Gastroesophageal sphincter (tissue), 4 donors: ENCODE measurements at regions not wholly inside any gene's neighbourhood (a gene's known extent, or its start where the extent isn't known, plus 50 kb on each side); places are given as distances from the start of the nearest gene placed in this dataset.

Experiments
- ATAC-seq: fragments of 150-250 bp; one replicate; pipeline ENCODE4 v1.9.1; 2016; ENCODE audit warnings: mild to moderate bottlenecking, moderate library complexity
- H3K27ac ChIP-seq, 4 donors: fragments of 200-600 bp; sonication (generic) in 3 of 4; 1 replicate in 3 of 4; 2 replicates in 1 of 4; pipeline ENCODE4 v1.5.1; 2016 to 2019
- H3K27me3 ChIP-seq: fragments of 200-600 bp; sonication (generic); one replicate; pipeline ENCODE4 v1.5.1; 2019
- H3K36me3 ChIP-seq, 2 donors: fragments of 200-600 bp; sonication (generic); one replicate each; pipeline ENCODE4 v1.5.1; 2019; ENCODE audit warnings: control low read depth in 1 of 2
- H3K4me1 ChIP-seq, 3 donors: fragments of 200-600 bp; sonication (generic); 1 replicate in 2 of 3; 2 replicates in 1 of 3; pipeline ENCODE4 v1.5.1; 2016 to 2019; ENCODE audit warnings: control low read depth in 2 of 3
- H3K4me3 ChIP-seq, 2 donors: fragments of 200-600 bp; sonication (generic); one replicate each; pipeline ENCODE4 v1.5.1; 2019; ENCODE audit warnings: mild to moderate bottlenecking in 1 of 2, moderate library complexity in 1 of 2
- H3K9me3 ChIP-seq, 3 donors: fragments of 200-600 bp; sonication (generic); one replicate each; pipeline ENCODE4 v1.5.1; 2017 to 2019; ENCODE audit warnings: control low read depth in 2 of 3
- EP300 ChIP-seq: sonication (generic); formaldehyde crosslinking; IDR thresholded peaks from one replicate; pipeline ENCODE4 v1.6.1; 2017; ENCODE audit warnings: antibody characterized with exemption, mild to moderate bottlenecking
- POLR2A ChIP-seq, 2 donors: fragments of 450-650 bp; IDR thresholded peaks; one replicate each; pipeline ENCODE4 v1.6.1; 2017; ENCODE audit warnings: antibody characterized with exemption in 2 of 2, mild to moderate bottlenecking in 2 of 2, moderate library complexity in 1 of 2
- POLR2AphosphoS5 ChIP-seq: sonication (generic); formaldehyde crosslinking; IDR thresholded peaks from one replicate; pipeline ENCODE4 v1.6.1; 2017; ENCODE audit warnings: antibody characterized with exemption
- WGBS, 2 donors: methylation state at CpG; one replicate each; pipeline ENCODE4 v1.1.5; 2018; ENCODE audit warnings: low coverage in 1 of 2; 5-methylcytosine and 5-hydroxymethylcytosine counted together
- TF ChIP-seq, protein P1 (sequence below), 4 experiments: fragments of 200-600 bp in 2 of 4; fragments of 450-650 bp in 2 of 4; sonication (generic) in 1 of 4; IDR thresholded peaks; one replicate each; pipeline ENCODE4 v1.5.1; 2017 to 2019; ENCODE audit warnings: antibody characterized with exemption in 4 of 4, mild to moderate bottlenecking in 2 of 4, moderate library complexity in 2 of 4

- ATAC-seq = no peak
- no peaks in the 10 kb centered on the region for H3K9me3 ChIP-seq
- H3K27ac ChIP-seq = no peak overlapping the region
- H3K4me3 ChIP-seq = no peak overlapping the region
- H3K27me3 ChIP-seq = no peaks in the 10 kb centered on the region
- TF ChIP-seq EP300 (no peak), POLR2AphosphoS5 (no peak), POLR2A (IDR thresholded peaks at IDR 0.05) (no peak)
- TF ChIP-seq, protein P1, sequence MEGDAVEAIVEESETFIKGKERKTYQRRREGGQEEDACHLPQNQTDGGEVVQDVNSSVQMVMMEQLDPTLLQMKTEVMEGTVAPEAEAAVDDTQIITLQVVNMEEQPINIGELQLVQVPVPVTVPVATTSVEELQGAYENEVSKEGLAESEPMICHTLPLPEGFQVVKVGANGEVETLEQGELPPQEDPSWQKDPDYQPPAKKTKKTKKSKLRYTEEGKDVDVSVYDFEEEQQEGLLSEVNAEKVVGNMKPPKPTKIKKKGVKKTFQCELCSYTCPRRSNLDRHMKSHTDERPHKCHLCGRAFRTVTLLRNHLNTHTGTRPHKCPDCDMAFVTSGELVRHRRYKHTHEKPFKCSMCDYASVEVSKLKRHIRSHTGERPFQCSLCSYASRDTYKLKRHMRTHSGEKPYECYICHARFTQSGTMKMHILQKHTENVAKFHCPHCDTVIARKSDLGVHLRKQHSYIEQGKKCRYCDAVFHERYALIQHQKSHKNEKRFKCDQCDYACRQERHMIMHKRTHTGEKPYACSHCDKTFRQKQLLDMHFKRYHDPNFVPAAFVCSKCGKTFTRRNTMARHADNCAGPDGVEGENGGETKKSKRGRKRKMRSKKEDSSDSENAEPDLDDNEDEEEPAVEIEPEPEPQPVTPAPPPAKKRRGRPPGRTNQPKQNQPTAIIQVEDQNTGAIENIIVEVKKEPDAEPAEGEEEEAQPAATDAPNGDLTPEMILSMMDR (IDR thresholded peaks at IDR 0.05) = no peak
- WGBS, 2 donors = 61 to 97% methylated on average over 6 to 7 of the region's 7 CpGs
- no peaks in the 10 kb centered on the region for H3K36me3 ChIP-seq
- peaks cover 0 to 13% (median 4%) of the 10 kb centered on the region in 3 donors for H3K4me1 ChIP-seq
Measured at GRCh38 chr6:143621876-143622605, 55.7 kb upstream of the PHACTR2 start.

DNA sequence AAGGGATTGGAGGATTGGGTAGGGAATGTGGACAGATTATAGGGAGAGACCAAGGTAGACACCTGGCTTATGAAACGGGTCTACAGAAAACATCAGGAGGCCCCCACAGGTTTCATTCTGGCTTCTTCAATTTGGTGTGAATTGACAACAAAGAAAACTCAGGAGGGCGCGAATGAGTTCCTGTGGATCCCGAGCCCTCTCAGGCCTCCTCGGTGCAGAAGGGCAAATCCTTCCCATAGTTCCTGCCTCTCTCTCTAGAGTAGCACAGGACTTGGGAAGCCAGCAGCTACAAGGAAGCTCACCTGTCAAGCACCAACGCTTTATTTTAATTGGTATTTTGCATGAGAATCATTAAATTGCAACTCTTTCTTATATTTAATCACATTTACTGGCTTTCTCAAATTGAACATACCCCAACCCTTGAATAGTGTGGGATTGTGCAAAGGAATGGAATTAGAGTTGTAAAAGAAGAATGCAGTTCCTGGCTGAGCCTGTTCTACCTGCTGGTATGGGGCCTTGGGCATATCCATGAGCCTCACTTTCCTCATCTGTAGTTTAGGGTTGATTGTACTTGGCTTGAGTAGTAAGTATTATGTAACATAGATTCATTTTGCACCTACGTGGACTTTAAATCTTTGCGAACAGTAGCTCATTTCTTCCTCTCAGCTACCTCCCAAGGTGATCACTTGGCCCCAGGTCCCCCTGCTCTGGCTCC is 56.4 kb upstream of the PHACTR2 start:
- WGBS, 2 donors = 88 to 91% methylated on average over 3 to 8 of the region's 8 CpGs
- no peaks in the 10 kb centered on the region for H3K27me3 ChIP-seq
- no peaks in the 10 kb centered on the region for H3K9me3 ChIP-seq
- no peak overlapping the region for H3K27ac ChIP-seq
- H3K36me3 ChIP-seq = no peaks in the 10 kb centered on the region
- no peak for ATAC-seq
- peaks cover 0 to 13% (median 4%) of the 10 kb centered on the region in 3 donors for H3K4me1 ChIP-seq
- no peak overlapping the region for H3K4me3 ChIP-seq
- no peak for TF ChIP-seq POLR2A (IDR thresholded peaks at IDR 0.05)
- TF ChIP-seq, protein P1 (IDR thresholded peaks at IDR 0.05) = no peak
- no peak for TF ChIP-seq POLR2AphosphoS5
- no peak for TF ChIP-seq EP300

DNA sequence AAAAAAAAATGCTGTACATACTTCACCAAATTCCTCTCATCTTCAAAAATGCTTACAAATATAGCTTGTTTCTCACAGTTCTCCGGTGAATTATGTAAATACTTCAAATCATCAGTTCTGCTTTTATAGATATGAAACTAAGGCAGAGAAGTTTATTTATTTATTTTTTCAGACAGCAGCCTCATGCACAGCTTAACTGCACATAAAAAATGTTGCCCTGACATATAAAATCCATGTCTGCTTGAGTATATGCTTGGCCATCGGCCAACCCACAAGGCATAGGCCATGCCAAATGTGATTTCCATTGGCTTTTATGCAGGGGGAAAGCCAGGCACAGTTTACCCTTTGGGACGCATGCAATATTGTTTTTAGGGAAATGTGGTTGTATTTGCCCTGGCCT is 57.3 kb upstream of the PHACTR2 start:
- 39 to 51% methylated on average over 2 to 3 of the region's 3 CpGs for WGBS, 2 donors
- Histone ChIP-seq H3K27ac (no peak overlapping the region), H3K4me3 (no peak overlapping the region), H3K27me3 (no peaks in the 10 kb centered on the region), H3K9me3 (no peaks in the 10 kb centered on the region), H3K36me3 (no peaks in the 10 kb centered on the region), H3K4me1 (peaks cover 0 to 13% (median 4%) of the 10 kb centered on the region in 3 donors)
- TF ChIP-seq, protein P1 (IDR thresholded peaks at IDR 0.05) = no peak
- no peak for TF ChIP-seq EP300
- no peak for TF ChIP-seq POLR2A (IDR thresholded peaks at IDR 0.05)
- no peak for TF ChIP-seq POLR2AphosphoS5
- no peak for ATAC-seq

- Histone ChIP-seq H3K27me3 (no peaks in the 10 kb centered on the region), H3K4me3 (no peak overlapping the region), H3K9me3 (no peaks in the 10 kb centered on the region), H3K36me3 (no peaks in the 10 kb centered on the region), H3K27ac (no peak overlapping the region), H3K4me1 (peaks cover 0 to 13% (median 4%) of the 10 kb centered on the region in 3 donors)
- no peak for TF ChIP-seq POLR2AphosphoS5
- TF ChIP-seq EP300 = no peak
- TF ChIP-seq POLR2A (IDR thresholded peaks at IDR 0.05) = no peak
- TF ChIP-seq, protein P1 (IDR thresholded peaks at IDR 0.05) = no peak
- 47 to 50% methylated on average over 6 to 8 of the region's 8 CpGs for WGBS, 2 donors
- no peak for ATAC-seq
Measured at GRCh38 chr6:143619824-143620401, 57.9 kb upstream of the PHACTR2 start.
